G401 (cell line): ENCODE measurements at regions not wholly inside any gene's neighbourhood (a gene's known extent, or its start where the extent isn't known, plus 50 kb on each side); places are given as distances from the start of the nearest gene placed in this dataset.

ENCODE experiments used
- DNase-seq: peaks from one replicate; pipeline ENCODE4 v3.0.0-alpha.2; 2015; ENCODE audit warnings: low spot score
- in situ Hi-C: cut with HindIII; loops from 2 replicates; pipeline ENCODE4 v1.10.0; 2016; ENCODE audit warnings: low sequenced_read_pairs, mixed read lengths

GRCh38 chr12:116628989-116629388 is 69.8 kb downstream of the MAP1LC3B2 start:
- no peak for DNase-seq
- in situ Hi-C loops, result no loop called here

DNA sequence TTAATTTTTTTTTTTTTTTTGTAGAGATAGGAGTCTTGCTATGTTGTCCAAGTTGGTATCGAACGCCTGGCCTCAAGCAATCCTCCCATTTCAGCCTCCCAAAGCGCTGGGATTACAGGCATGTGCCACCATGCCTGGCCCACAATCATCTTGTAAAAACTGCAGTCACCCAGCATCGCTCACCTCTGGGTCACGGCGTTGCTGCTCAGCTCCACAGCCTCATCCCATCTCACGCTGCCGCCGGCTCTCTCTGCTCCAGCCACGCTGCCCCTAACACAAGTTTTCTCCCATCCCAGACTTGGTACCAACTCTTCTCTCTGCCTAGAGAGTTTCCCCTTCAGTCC is 69.2 kb downstream of the MAP1LC3B2 start:
- no peak for DNase-seq
- in situ Hi-C loops, result no loop called here
